Fibroblast of lung (primary cell): ENCODE measurements at regions not wholly inside any gene's neighbourhood (a gene's known extent, or its start where the extent isn't known, plus 50 kb on each side); places are given as distances from the start of the nearest gene placed in this dataset.

Experiments used
- DNase-seq, 2 donors: peaks; one replicate each; pipeline versions ENCODE4 v3.0.0 to v3.0.0-alpha.2; 2010; ENCODE audit warnings: low read depth in 2 of 2
- H2AFZ ChIP-seq: 2 replicates; pipeline ENCODE4 v1.5.1; 2012; ENCODE audit warnings: low read length, control low read depth, inconsistent platforms
- H3K27ac ChIP-seq: 2 replicates; pipeline ENCODE4 v1.5.1; 2011; ENCODE audit warnings: low read length, control low read depth; ENCODE audit not compliant: insufficient read depth
- H3K27me3 ChIP-seq: 2 replicates; pipeline ENCODE4 v1.5.1; 2011; ENCODE audit warnings: mild to moderate bottlenecking, low read length; ENCODE audit not compliant: control insufficient read depth, insufficient read depth
- H3K36me3 ChIP-seq: 2 replicates; pipeline ENCODE4 v1.5.1; 2011; ENCODE audit warnings: low read length; ENCODE audit not compliant: control insufficient read depth, insufficient read depth
- H3K4me1 ChIP-seq: 2 replicates; pipeline ENCODE4 v1.5.1; 2011; ENCODE audit warnings: low read length; ENCODE audit not compliant: control insufficient read depth, insufficient read depth; ENCODE audit errors: extremely low read depth
- H3K4me2 ChIP-seq: 2 replicates; pipeline ENCODE4 v1.5.1; 2011; ENCODE audit warnings: low read length, control low read depth; ENCODE audit not compliant: insufficient read depth; ENCODE audit errors: extremely low read depth
- H3K4me3 ChIP-seq, 4 experiments: fragments of 200-600 bp in 1 of 4; sonication (generic) in 1 of 4; replicated peaks in 1 of 4; 2 replicates each; pipeline ENCODE4 v1.5.1; 2011 to 2016; ENCODE audit warnings: low read length in 4 of 4, low read depth in 3 of 4, mild to moderate bottlenecking in 3 of 4, control low read depth in 2 of 4, inconsistent platforms in 1 of 4, mixed read lengths in 1 of 4; ENCODE audit not compliant: insufficient read depth in 1 of 4; ENCODE audit errors: control extremely low read depth in 1 of 4
- H3K79me2 ChIP-seq: 2 replicates; pipeline ENCODE4 v1.5.1; 2012; ENCODE audit warnings: mild to moderate bottlenecking, low read length, inconsistent platforms; ENCODE audit not compliant: control insufficient read depth, insufficient read depth
- H3K9ac ChIP-seq: 2 replicates; pipeline ENCODE4 v1.5.1; 2011; ENCODE audit warnings: mild to moderate bottlenecking, low read length, control low read depth; ENCODE audit not compliant: insufficient read depth
- H3K9me3 ChIP-seq: 2 replicates; pipeline ENCODE4 v1.5.1; 2012; ENCODE audit warnings: low read depth, low read length; ENCODE audit not compliant: control insufficient read depth, insufficient read depth
- H4K20me1 ChIP-seq: 2 replicates; pipeline ENCODE4 v1.5.1; 2011; ENCODE audit warnings: low read length; ENCODE audit not compliant: control insufficient read depth, insufficient read depth; ENCODE audit errors: extremely low read depth
- EZH2 ChIP-seq: IDR thresholded peaks from 2 replicates; pipeline ENCODE4 v1.5.1; 2012; ENCODE audit warnings: low read length, control low read depth, mild to moderate bottlenecking; ENCODE audit errors: missing control alignments
- TF ChIP-seq, protein P1 (sequence below), 2 donors: IDR thresholded peaks in 1 of 2; conservative IDR thresholded peaks in 1 of 2; 1 replicate in 1 of 2; 2 replicates in 1 of 2; pipeline ENCODE4 v1.5.1; 2011 to 2012; ENCODE audit warnings: low read length in 2 of 2, control low read depth in 1 of 2, inconsistent platforms in 1 of 2, low read depth in 1 of 2, mild to moderate bottlenecking in 1 of 2

DNA sequence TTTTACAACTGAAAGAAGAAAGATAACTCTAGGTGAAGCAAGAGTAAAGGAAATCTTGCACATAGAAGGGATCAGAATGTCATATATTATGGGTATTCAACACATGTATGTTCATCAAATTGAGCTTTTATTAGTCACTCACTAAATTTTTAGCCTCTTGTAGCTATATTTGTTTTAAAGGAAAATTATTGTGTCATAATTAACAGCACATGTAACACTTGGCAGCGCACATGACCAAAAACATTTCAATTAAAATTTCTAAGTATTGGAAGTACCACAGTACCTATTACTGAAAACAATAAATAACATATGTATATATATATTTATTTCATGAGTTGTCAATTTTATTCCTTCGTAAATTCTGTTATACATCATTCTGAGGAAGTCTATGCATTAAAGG lies 2800.4 kb downstream of the PCDH9 start:
- H3K4me2 ChIP-seq, result no peak overlapping the region
- no peaks in the 10 kb centered on the region for H3K36me3 ChIP-seq
- TF ChIP-seq, protein P1, sequence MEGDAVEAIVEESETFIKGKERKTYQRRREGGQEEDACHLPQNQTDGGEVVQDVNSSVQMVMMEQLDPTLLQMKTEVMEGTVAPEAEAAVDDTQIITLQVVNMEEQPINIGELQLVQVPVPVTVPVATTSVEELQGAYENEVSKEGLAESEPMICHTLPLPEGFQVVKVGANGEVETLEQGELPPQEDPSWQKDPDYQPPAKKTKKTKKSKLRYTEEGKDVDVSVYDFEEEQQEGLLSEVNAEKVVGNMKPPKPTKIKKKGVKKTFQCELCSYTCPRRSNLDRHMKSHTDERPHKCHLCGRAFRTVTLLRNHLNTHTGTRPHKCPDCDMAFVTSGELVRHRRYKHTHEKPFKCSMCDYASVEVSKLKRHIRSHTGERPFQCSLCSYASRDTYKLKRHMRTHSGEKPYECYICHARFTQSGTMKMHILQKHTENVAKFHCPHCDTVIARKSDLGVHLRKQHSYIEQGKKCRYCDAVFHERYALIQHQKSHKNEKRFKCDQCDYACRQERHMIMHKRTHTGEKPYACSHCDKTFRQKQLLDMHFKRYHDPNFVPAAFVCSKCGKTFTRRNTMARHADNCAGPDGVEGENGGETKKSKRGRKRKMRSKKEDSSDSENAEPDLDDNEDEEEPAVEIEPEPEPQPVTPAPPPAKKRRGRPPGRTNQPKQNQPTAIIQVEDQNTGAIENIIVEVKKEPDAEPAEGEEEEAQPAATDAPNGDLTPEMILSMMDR (conservative IDR thresholded peaks at IDR 0.05 in 1 of 2, IDR thresholded peaks at IDR 0.05 in 1 of 2; ENCODE audit: low read depth in 1 of 2, low read length in 2 of 2), result no peak
- TF ChIP-seq EZH2, result no peak
- H3K79me2 ChIP-seq, result no peaks in the 10 kb centered on the region
- no peaks in the 10 kb centered on the region for H3K27me3 ChIP-seq
- H3K4me1 ChIP-seq, result no peaks in the 10 kb centered on the region
- H4K20me1 ChIP-seq, result no peaks in the 10 kb centered on the region
- H3K9ac ChIP-seq, result no peak overlapping the region
- no peaks in the 10 kb centered on the region for H3K9me3 ChIP-seq
- H3K4me3 ChIP-seq, result no peak overlapping the region
- H3K27ac ChIP-seq, result no peak overlapping the region
- no peak overlapping the region for H2AFZ ChIP-seq
- no peak for DNase-seq

DNA sequence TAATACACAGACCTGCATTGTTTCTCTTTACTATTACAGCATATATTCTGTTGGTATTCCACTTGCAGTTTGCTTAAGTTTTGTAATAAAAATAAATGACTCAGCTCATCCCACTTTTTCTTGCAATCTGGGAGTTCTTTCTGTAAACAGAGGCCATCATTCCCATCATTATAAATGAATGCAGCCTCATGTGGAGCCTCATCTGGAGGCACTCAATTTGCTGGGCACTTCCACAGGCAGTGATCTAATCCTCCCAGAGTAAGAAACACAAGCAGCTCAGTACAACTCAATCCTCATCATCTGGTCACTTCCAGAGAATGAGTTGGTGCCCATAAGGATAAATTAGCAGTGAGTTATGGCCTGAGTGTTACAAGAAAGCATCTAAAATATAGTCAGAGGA lies 2801.9 kb downstream of the PCDH9 start:
- no peaks in the 10 kb centered on the region for H4K20me1 ChIP-seq

DNA sequence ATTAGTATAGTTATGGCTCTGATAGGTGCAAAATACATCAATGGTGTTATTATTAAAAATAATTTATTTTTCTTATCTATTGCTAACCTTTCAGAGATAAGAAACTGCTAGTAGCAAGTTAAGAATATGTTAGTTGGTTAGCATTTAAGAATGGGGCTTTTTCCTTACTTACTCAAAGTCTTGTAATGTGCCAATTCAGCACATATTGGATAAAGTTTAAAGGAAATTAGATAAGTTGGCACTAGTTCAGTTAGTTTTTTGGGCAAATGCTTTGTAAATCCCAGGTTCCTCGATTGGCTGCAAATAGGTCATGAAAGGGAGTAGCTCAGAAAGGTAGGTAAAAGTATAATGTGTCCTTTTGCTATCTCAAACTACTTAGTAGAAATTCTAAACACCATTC lies 2806.7 kb downstream of the PCDH9 start:
- Histone ChIP-seq H3K27me3 (no peaks in the 10 kb centered on the region), H3K4me2 (no peak overlapping the region), H3K36me3 (no peaks in the 10 kb centered on the region), H3K79me2 (no peaks in the 10 kb centered on the region), H3K9me3 (no peaks in the 10 kb centered on the region), H2AFZ (no peak overlapping the region), H3K27ac (no peak overlapping the region), H3K4me1 (no peaks in the 10 kb centered on the region), H3K9ac (no peak overlapping the region), H4K20me1 (no peaks in the 10 kb centered on the region), H3K4me3 (no peak overlapping the region)
- no peak for DNase-seq
- TF ChIP-seq EZH2, result no peak
- TF ChIP-seq, protein P1 (conservative IDR thresholded peaks at IDR 0.05 in 1 of 2, IDR thresholded peaks at IDR 0.05 in 1 of 2; ENCODE audit: low read depth in 1 of 2, low read length in 2 of 2), result no peak

More for the DNA sequence above, 2801.9 kb downstream of the PCDH9 start:
- Histone ChIP-seq H3K36me3 (no peaks in the 10 kb centered on the region), H3K27me3 (no peaks in the 10 kb centered on the region), H3K4me3 (no peak overlapping the region), H3K9me3 (no peaks in the 10 kb centered on the region), H2AFZ (no peak overlapping the region), H3K27ac (no peak overlapping the region), H3K4me1 (no peaks in the 10 kb centered on the region), H3K79me2 (no peaks in the 10 kb centered on the region), H3K4me2 (no peak overlapping the region), H3K9ac (no peak overlapping the region)
- DNase-seq, result peak; percentile 6 to 68
- no peak for TF ChIP-seq EZH2
- TF ChIP-seq, protein P1 (conservative IDR thresholded peaks at IDR 0.05 in 1 of 2, IDR thresholded peaks at IDR 0.05 in 1 of 2; ENCODE audit: low read depth in 1 of 2, low read length in 2 of 2), result no peak
